Endothelial cell of umbilical vein (primary cell): ENCODE measurements at regions not wholly inside any gene's neighbourhood (a gene's known extent, or its start where the extent isn't known, plus 50 kb on each side); places are given as distances from the start of the nearest gene placed in this dataset.

ENCODE experiments used
- BruUV-seq: library from RNA; stranded (reverse); fragments of 400-500 nt; replicated peaks from 2 replicates; lab custom pipeline; 2021; lab: Mats Ljungman, UMichigan
- CTCF ChIA-PET: fragments of 300-600, 350-600 bp; sonication (Branson Sonifier 250); formaldehyde crosslinking; loops from one replicate; lab custom pipeline; 2021; ENCODE audit warnings: antibody characterized with exemption, inconsistent platforms; lab: Charles Lee
- POLR2A ChIA-PET: fragments of 300-600, 350-600 bp; sonication (Branson Sonifier 250); formaldehyde crosslinking; loops from one replicate; lab custom pipeline; 2021; ENCODE audit warnings: antibody characterized with exemption, inconsistent platforms; lab: Charles Lee
- DNase-seq: peaks from one replicate; pipeline ENCODE4 v3.0.0-alpha.2; 2011; ENCODE audit warnings: low read depth, low spot score
- FAIRE-seq: peaks from 2 replicates; lab custom pipeline; 2011; peaks lifted over from hg19 to GRCh38; lab: Jason Lieb, UNC
- H2AFZ ChIP-seq: 2 replicates; pipeline ENCODE4 v1.6.0; 2012; ENCODE audit warnings: low read depth, low read length, control low read depth, inconsistent platforms
- H3K27ac ChIP-seq: 2 replicates; pipeline ENCODE4 v1.5.1; 2011; ENCODE audit warnings: low read depth, mild to moderate bottlenecking, control low read depth, low read length, moderate library complexity; ENCODE audit not compliant: insufficient read depth
- H3K27me3 ChIP-seq, 2 experiments: 2 replicates each; pipeline versions ENCODE4 v1.6.0 to v1.6.1; 2011; ENCODE audit warnings: low read length in 2 of 2, mixed read lengths in 1 of 2; ENCODE audit not compliant: control insufficient read depth in 2 of 2, insufficient read depth in 2 of 2
- H3K36me3 ChIP-seq, 2 experiments: 2 replicates in 1 of 2; 3 replicates in 1 of 2; pipeline ENCODE4 v1.5.1; 2011; ENCODE audit warnings: low read length in 2 of 2, mild to moderate bottlenecking in 1 of 2, moderate library complexity in 1 of 2; ENCODE audit not compliant: control insufficient read depth in 2 of 2, insufficient read depth in 2 of 2; ENCODE audit errors: extremely low read depth in 1 of 2
- H3K4me1 ChIP-seq: 3 replicates; pipeline ENCODE4 v1.5.1; 2011; ENCODE audit warnings: mild to moderate bottlenecking, low read length; ENCODE audit not compliant: control insufficient read depth, insufficient read depth; ENCODE audit errors: extremely low read depth
- H3K4me2 ChIP-seq: 2 replicates; pipeline ENCODE4 v1.6.1; 2011; ENCODE audit warnings: low read length, control low read depth, mixed read lengths; ENCODE audit not compliant: insufficient read depth
- H3K4me3 ChIP-seq, 3 experiments: fragments of 200-600 bp in 1 of 3; sonication (generic), shearing (Covaris generic) in 1 of 3; replicated peaks in 1 of 3; 2 replicates each; pipeline ENCODE4 v1.5.1; 2011 to 2016; ENCODE audit warnings: control low read depth in 3 of 3, low read length in 3 of 3, mild to moderate bottlenecking in 2 of 3, inconsistent platforms in 1 of 3, low read depth in 1 of 3, moderate library complexity in 1 of 3; ENCODE audit not compliant: insufficient read depth in 1 of 3
- H3K79me2 ChIP-seq: 2 replicates; pipeline ENCODE4 v1.6.0; 2012; ENCODE audit warnings: low read length, inconsistent platforms; ENCODE audit not compliant: control insufficient read depth, insufficient read depth
- H3K9ac ChIP-seq: replicated peaks from 2 replicates; pipeline ENCODE3; 2011; ENCODE audit warnings: low read length, control low read depth; ENCODE audit not compliant: insufficient read depth; ENCODE audit errors: extremely low read depth
- H3K9me1 ChIP-seq: replicated peaks from 3 replicates; pipeline ENCODE4 v1.6.0; 2011; ENCODE audit warnings: mild to moderate bottlenecking, low read length; ENCODE audit not compliant: control insufficient read depth, insufficient read depth; ENCODE audit errors: extremely low read depth
- H3K9me3 ChIP-seq: replicated peaks from 2 replicates; pipeline ENCODE4 v1.5.1; 2012; ENCODE audit warnings: low read length, inconsistent platforms; ENCODE audit not compliant: control insufficient read depth, insufficient read depth
- H4K20me1 ChIP-seq: replicated peaks from 2 replicates; pipeline ENCODE3; 2011; ENCODE audit warnings: mild to moderate bottlenecking, low read length; ENCODE audit not compliant: control insufficient read depth, insufficient read depth; ENCODE audit errors: extremely low read depth
- CTCF ChIP-seq, 2 donors: IDR thresholded peaks; 1 replicate in 1 of 2; 2 replicates in 1 of 2; pipeline ENCODE4 v1.5.1; 2011; ENCODE audit warnings: low read length in 2 of 2, mild to moderate bottlenecking in 2 of 2, moderate library complexity in 2 of 2, control low read depth in 1 of 2, inconsistent platforms in 1 of 2, low read depth in 1 of 2; ENCODE audit not compliant: insufficient read depth in 1 of 2; ENCODE audit errors: extremely low read depth in 1 of 2
- EZH2 ChIP-seq: IDR thresholded peaks from 2 replicates; pipeline ENCODE4 v1.6.1; 2012; ENCODE audit warnings: borderline replicate concordance, low read depth, mild to moderate bottlenecking, moderate library complexity, low read length, inconsistent platforms; ENCODE audit not compliant: severe bottlenecking
- FOS ChIP-seq: IDR thresholded peaks from 2 replicates; pipeline ENCODE4 v1.6.1; 2011; ENCODE audit warnings: mild to moderate bottlenecking, low read length, moderate library complexity, borderline replicate concordance; ENCODE audit not compliant: insufficient read depth
- GATA2 ChIP-seq: IDR thresholded peaks from 2 replicates; pipeline ENCODE4 v1.7.0; 2011; ENCODE audit warnings: low read depth, mild to moderate bottlenecking, moderate library complexity, mixed read lengths, low read length; ENCODE audit not compliant: insufficient read length, insufficient read depth
- JUN ChIP-seq: IDR thresholded peaks from 2 replicates; pipeline ENCODE4 v1.6.1; 2011; ENCODE audit warnings: borderline replicate concordance, low read depth; ENCODE audit not compliant: insufficient read length, insufficient read depth
- MYC ChIP-seq: IDR thresholded peaks from one replicate; pipeline ENCODE4 v1.6.1; 2011; ENCODE audit warnings: mild to moderate bottlenecking, low read depth, low read length
- POLR2A ChIP-seq: IDR thresholded peaks from 2 replicates; pipeline ENCODE4 v1.6.1; 2012; ENCODE audit warnings: low read depth, mild to moderate bottlenecking, control low read depth, low read length
- POLR2AphosphoS5 ChIP-seq: IDR thresholded peaks from 2 replicates; pipeline ENCODE4 v1.6.1; 2012; ENCODE audit warnings: low read depth, mild to moderate bottlenecking, control low read depth, low read length, moderate library complexity; ENCODE audit not compliant: insufficient read depth
- dilution Hi-C: fragments of 300-500 bp; cut with MboI; formaldehyde crosslinking; loops from one replicate; pipeline ENCODE4 v1.15.0; 2019; ENCODE audit warnings: low sequenced_read_pairs; ENCODE audit not compliant: extremely low pct_ligation_motif_present
- intact Hi-C: fragments of 100-400 bp; cut with micrococcal nuclease; formaldehyde crosslinking; loops from one replicate; pipeline ENCODE4 v1.10.0; 2022
- TF ChIP-seq, protein P1 (sequence below): IDR thresholded peaks from 2 replicates; pipeline ENCODE4 v1.6.1; 2011; ENCODE audit not compliant: insufficient read depth, insufficient read length

DNA sequence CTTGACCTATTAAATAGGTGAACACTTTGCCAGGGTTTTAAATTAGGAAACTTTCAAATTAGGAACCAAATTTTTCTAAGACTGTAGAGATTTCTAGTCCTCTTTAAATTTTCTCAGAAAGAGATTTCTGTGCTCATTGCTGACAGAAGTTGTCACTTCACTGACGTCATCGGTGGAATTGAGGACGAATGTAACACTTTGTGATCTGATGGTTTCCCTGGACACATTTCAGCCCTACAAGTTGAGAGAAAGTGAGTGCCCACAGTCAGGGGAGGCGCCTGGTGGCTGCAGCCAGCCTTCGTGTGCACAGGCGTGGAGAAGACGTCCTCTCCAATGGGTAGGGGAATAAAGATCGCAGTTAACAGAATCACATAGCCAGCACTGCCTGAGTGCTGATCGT lies 396.5 kb upstream of the TSHZ3 start:
- no peak overlapping the region for H3K27ac ChIP-seq
- no peak overlapping the region for H2AFZ ChIP-seq
- ChIA-PET CTCF (no interaction called here), POLR2A (no interaction called here)
- peaks cover 2% of the 10 kb centered on the region for H3K9me3 ChIP-seq
- no peaks in the 10 kb centered on the region for H3K9me1 ChIP-seq
- H3K9ac ChIP-seq = no peak overlapping the region
- H3K79me2 ChIP-seq = no peaks in the 10 kb centered on the region
- no peaks in the 10 kb centered on the region for H3K27me3 ChIP-seq
- no peaks in the 10 kb centered on the region for H3K4me1 ChIP-seq
- H3K4me3 ChIP-seq = no peak overlapping the region
- dilution Hi-C loops (no loop called here), intact Hi-C loops (no loop called here)
- no peaks in the 10 kb centered on the region for H4K20me1 ChIP-seq
- FAIRE-seq (no peak), DNase-seq (no peak)
- no peak for TF ChIP-seq POLR2A
- no peak for TF ChIP-seq FOS
- no peak for TF ChIP-seq GATA2
- no peak for TF ChIP-seq JUN
- TF ChIP-seq, protein P1, sequence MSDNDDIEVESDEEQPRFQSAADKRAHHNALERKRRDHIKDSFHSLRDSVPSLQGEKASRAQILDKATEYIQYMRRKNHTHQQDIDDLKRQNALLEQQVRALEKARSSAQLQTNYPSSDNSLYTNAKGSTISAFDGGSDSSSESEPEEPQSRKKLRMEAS = no peak
- no peak for TF ChIP-seq POLR2AphosphoS5
- no peak for TF ChIP-seq MYC
- no peak overlapping the region for H3K4me2 ChIP-seq
- BruUV-seq = no TSS peak
- no peaks in the 10 kb centered on the region for H3K36me3 ChIP-seq

GRCh38 chr19:31749231-31749630 lies 400.0 kb upstream of the TSHZ3 start:
- Histone ChIP-seq H3K9ac (no peak overlapping the region), H3K9me1 (no peaks in the 10 kb centered on the region), H3K27me3 (no peaks in the 10 kb centered on the region), H3K4me2 (no peak overlapping the region), H3K9me3 (peaks cover 2% of the 10 kb centered on the region), H3K27ac (no peak overlapping the region), H2AFZ (no peak overlapping the region), H3K4me1 (no peaks in the 10 kb centered on the region), H4K20me1 (no peaks in the 10 kb centered on the region), H3K4me3 (no peak overlapping the region), H3K36me3 (no peaks in the 10 kb centered on the region), H3K79me2 (no peaks in the 10 kb centered on the region)
- no peak for TF ChIP-seq EZH2
- TF ChIP-seq CTCF (IDR thresholded peaks at IDR 0.05; ENCODE audit: extremely low read depth in 1 of 2, insufficient read depth in 1 of 2, low read depth in 1 of 2, low read length in 2 of 2) = no peak
- TF ChIP-seq FOS = no peak
- TF ChIP-seq, protein P1 = no peak
- TF ChIP-seq MYC = no peak
- TF ChIP-seq GATA2 = no peak
- TF ChIP-seq POLR2AphosphoS5 = no peak
- TF ChIP-seq JUN = no peak
- no peak for TF ChIP-seq POLR2A
- no TSS peak for BruUV-seq
- intact Hi-C loops (no loop called here), dilution Hi-C loops (no loop called here)
- POLR2A ChIA-PET = no interaction called here
- FAIRE-seq (no peak), DNase-seq (no peak)
- CTCF ChIA-PET = no interaction called here
